ENCODE measurements at regions not wholly inside any gene's neighbourhood (a gene's known extent, or its start where the extent isn't known, plus 50 kb on each side); places are given as distances from the start of the nearest gene placed in this dataset.

- TF ChIP-seq POGK (CRISPR knock-in tag; conservative IDR thresholded peaks at IDR 0.05), result no peak
- TF ChIP-seq TFDP2 (CRISPR knock-in tag; IDR thresholded peaks at IDR 0.05), result no peak
- TF ChIP-seq ZNF841 (CRISPR knock-in tag; IDR thresholded peaks at IDR 0.05; ENCODE audit: borderline replicate concordance), result no peak
- no peak for TF ChIP-seq REL (CRISPR knock-in tag; conservative IDR thresholded peaks at IDR 0.05)
- no peak for TF ChIP-seq ZNF776 (CRISPR knock-in tag; IDR thresholded peaks at IDR 0.05)
- no peak for TF ChIP-seq ZNF256 (CRISPR knock-in tag; conservative IDR thresholded peaks at IDR 0.05)
- no peak for TF ChIP-seq DNMT1 (CRISPR knock-in tag; IDR thresholded peaks at IDR 0.05)
- no peak for TF ChIP-seq ZNF747 (CRISPR knock-in tag; IDR thresholded peaks at IDR 0.05; ENCODE audit: borderline replicate concordance)
- TF ChIP-seq SPEN (CRISPR knock-in tag; IDR thresholded peaks at IDR 0.05; ENCODE audit: low read depth), result no peak
- TF ChIP-seq ZFP36L1 (CRISPR knock-in tag; IDR thresholded peaks at IDR 0.05), result peak; percentile 83; the same call in 1 of the 2 replicates
- TF ChIP-seq ZNF350 (CRISPR knock-in tag; IDR thresholded peaks at IDR 0.05; ENCODE audit: borderline replicate concordance, low read depth), result no peak
- TF ChIP-seq ZNF720 (CRISPR knock-in tag; IDR thresholded peaks at IDR 0.05), result no peak
- no peak for TF ChIP-seq ZNF891 (CRISPR knock-in tag; IDR thresholded peaks at IDR 0.05)
- TF ChIP-seq GABPA (IDR thresholded peaks at IDR 0.05; ENCODE audit: low read depth, low read length), result no peak
- peak; percentile 52; the same call in 1 of the 2 replicates for TF ChIP-seq GABPA (CRISPR knock-in tag; IDR thresholded peaks at IDR 0.05; ENCODE audit: low read depth)
- TF ChIP-seq ATF7 (IDR thresholded peaks at IDR 0.05), result 0 out of 2 replicates have a peak, but pooled peaks have one; percentile 18
- TF ChIP-seq ATF7 (CRISPR knock-in tag; IDR thresholded peaks at IDR 0.05), result no peak
- TF ChIP-seq MEIS1 (CRISPR knock-in tag; IDR thresholded peaks at IDR 0.05; ENCODE audit: borderline replicate concordance), result no peak
- no peak for TF ChIP-seq MED8 (CRISPR knock-in tag; IDR thresholded peaks at IDR 0.05; ENCODE audit: insufficient replicate concordance)
- TF ChIP-seq HIVEP1 (CRISPR knock-in tag; IDR thresholded peaks at IDR 0.05), result no peak
- TF ChIP-seq ZNF124 (CRISPR knock-in tag; IDR thresholded peaks at IDR 0.05), result no peak
- TF ChIP-seq CENPBD1 (CRISPR knock-in tag; IDR thresholded peaks at IDR 0.05; ENCODE audit: borderline replicate concordance, low read depth), result no peak
- no peak for TF ChIP-seq TRAFD1 (CRISPR knock-in tag; IDR thresholded peaks at IDR 0.05; ENCODE audit: borderline replicate concordance)
These were observed 255.4 kb downstream of the DAD1 start (continued) for GRCh38 chr14:22333422-22334274.

Data from HepG2 (cell line).